ENCODE measurements at regions not wholly inside any gene's neighbourhood (a gene's known extent, or its start where the extent isn't known, plus 50 kb on each side); places are given as distances from the start of the nearest gene placed in this dataset.

DNA sequence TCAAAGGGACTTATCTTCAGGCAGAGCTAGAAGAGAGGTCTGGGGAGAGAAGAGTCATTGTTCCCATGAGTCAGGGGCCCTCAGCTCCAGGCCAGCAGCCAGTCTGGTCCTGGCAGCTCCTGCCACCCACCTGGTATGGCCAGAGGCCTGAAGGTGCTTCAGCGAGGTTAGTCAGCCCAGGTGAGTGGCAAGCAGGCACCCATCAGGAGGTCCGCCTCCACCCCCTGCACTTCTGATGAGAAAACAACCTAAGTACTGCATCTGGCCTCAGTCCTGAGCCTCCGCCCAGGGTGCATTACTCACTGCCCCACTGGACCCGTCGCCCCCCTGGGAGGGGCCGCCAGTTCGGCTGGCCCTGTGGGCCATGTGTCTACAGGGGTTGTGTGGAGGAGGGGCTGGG, 130.2 kb downstream of the INHBB start:
- no peak for DNase-seq (ENCODE audit: low spot score in 2 of 2)
- H3K4me3 ChIP-seq: no peak overlapping the region
- no peaks in the 10 kb centered on the region for H3K36me3 ChIP-seq
- peaks cover 13 to 25% of the 10 kb centered on the region in 2 donors for H3K4me1 ChIP-seq
- H3K9me3 ChIP-seq: no peaks in the 10 kb centered on the region
- no peak overlapping the region for H3K27ac ChIP-seq
- intact Hi-C loops (cut with DNase I): loop anchor here (10.0 kb wide), 1 partner anchor 1111 kb away; the partner anchor contains the start of genes C2orf76 and DBI
- no peaks in the 10 kb centered on the region for H3K27me3 ChIP-seq
- TF ChIP-seq, protein P1, sequence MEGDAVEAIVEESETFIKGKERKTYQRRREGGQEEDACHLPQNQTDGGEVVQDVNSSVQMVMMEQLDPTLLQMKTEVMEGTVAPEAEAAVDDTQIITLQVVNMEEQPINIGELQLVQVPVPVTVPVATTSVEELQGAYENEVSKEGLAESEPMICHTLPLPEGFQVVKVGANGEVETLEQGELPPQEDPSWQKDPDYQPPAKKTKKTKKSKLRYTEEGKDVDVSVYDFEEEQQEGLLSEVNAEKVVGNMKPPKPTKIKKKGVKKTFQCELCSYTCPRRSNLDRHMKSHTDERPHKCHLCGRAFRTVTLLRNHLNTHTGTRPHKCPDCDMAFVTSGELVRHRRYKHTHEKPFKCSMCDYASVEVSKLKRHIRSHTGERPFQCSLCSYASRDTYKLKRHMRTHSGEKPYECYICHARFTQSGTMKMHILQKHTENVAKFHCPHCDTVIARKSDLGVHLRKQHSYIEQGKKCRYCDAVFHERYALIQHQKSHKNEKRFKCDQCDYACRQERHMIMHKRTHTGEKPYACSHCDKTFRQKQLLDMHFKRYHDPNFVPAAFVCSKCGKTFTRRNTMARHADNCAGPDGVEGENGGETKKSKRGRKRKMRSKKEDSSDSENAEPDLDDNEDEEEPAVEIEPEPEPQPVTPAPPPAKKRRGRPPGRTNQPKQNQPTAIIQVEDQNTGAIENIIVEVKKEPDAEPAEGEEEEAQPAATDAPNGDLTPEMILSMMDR (IDR thresholded peaks at IDR 0.05): no peak

- intact Hi-C loops (cut with DNase I): loop anchor here (10.0 kb wide), 1 partner anchor 1112 kb away; the partner anchor contains the start of genes C2orf76 and DBI
- TF ChIP-seq, protein P1 (IDR thresholded peaks at IDR 0.05): no peak
- Histone ChIP-seq H3K9me3 (no peaks in the 10 kb centered on the region), H3K27me3 (no peaks in the 10 kb centered on the region), H3K27ac (no peak overlapping the region), H3K4me1 (peaks cover 11 to 21% of the 10 kb centered on the region in 2 donors), H3K4me3 (no peak overlapping the region), H3K36me3 (no peaks in the 10 kb centered on the region)
- DNase-seq (ENCODE audit: low spot score in 2 of 2): no peak
These were observed 131.3 kb downstream of the INHBB start for GRCh38 chr2:120477198-120477597.

GRCh38 chr2:120477831-120478481, 132.0 kb downstream of the INHBB start:
- TF ChIP-seq, protein P1 (IDR thresholded peaks at IDR 0.05): no peak
- Histone ChIP-seq H3K27me3 (no peaks in the 10 kb centered on the region), H3K27ac (no peak overlapping the region), H3K4me3 (no peak overlapping the region), H3K9me3 (no peaks in the 10 kb centered on the region), H3K4me1 (peaks cover 9 to 21% of the 10 kb centered on the region in 2 donors), H3K36me3 (no peaks in the 10 kb centered on the region)
- intact Hi-C loops (cut with DNase I): loop anchor here (10.0 kb wide), 1 partner anchor 1113 kb away; the partner anchor contains the start of genes C2orf76 and DBI
- no peak for DNase-seq (ENCODE audit: low spot score in 2 of 2)

DNA sequence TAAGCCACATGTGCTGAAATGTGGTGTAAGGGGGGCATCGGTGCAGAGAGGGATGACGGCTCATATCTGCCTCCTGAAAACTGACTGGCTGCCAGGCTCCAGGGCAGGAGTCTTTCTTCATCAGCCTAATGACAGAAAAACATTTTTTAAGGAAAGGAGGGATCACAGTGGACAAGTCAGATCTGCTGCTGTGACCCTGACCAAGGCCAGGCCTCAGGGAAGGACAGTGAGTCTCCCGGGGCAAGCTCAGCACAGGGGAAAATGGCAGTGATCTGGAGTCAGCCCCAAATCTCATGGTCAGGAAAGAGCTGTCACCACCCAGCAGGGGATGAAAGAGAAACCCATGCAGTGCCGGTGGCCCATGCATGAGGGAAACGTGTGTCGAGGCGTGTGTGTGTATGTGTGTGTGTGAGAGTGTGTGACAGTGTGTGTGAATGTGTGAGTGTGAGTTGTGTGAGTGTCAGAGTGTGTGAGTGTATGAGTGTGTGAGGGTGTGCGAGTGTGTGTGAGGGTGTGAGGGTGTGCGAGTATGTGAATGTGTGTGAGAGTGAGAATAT, 134.5 kb downstream of the INHBB start:
- H3K4me3 ChIP-seq: no peak overlapping the region
- intact Hi-C loops (cut with DNase I): no loop called here
- no peaks in the 10 kb centered on the region for H3K27me3 ChIP-seq
- H3K9me3 ChIP-seq: no peaks in the 10 kb centered on the region
- no peak for DNase-seq (ENCODE audit: low spot score in 2 of 2)
- TF ChIP-seq, protein P1 (IDR thresholded peaks at IDR 0.05): no peak
- peaks cover 0 to 4% of the 10 kb centered on the region in 2 donors for H3K4me1 ChIP-seq
- H3K36me3 ChIP-seq: no peaks in the 10 kb centered on the region
- no peak overlapping the region for H3K27ac ChIP-seq

DNA sequence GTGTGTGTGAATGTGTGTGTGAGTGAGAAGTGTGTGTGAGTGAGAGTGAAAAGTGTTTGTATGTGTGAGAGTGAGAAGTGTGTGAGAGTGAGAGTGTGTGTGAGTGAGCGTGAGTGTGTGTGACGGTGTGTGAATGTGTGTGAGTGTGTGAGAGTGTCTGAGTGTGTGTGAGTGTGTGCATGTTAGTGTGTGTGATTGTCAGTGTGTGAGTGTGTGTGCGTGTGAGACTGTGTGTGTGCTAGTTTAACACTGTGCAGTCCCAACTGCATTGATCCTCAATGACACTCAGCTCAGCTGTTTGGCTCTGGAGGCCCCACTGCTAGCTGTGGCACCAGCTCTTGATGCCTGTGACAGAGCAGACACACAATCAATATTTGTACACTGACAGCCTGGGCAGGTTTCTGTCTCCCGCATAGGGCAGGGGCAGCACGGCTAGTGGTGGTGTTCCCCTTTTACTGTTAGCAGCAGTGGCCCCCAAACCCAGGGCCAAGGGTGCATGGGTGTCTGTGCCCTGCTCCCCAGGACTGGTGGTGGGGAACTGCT, 135.0 kb downstream of the INHBB start:
- TF ChIP-seq, protein P1 (IDR thresholded peaks at IDR 0.05): no peak
- Histone ChIP-seq H3K4me1 (peaks cover 0 to 2% of the 10 kb centered on the region in 2 donors), H3K4me3 (no peak overlapping the region), H3K27ac (no peak overlapping the region), H3K36me3 (no peaks in the 10 kb centered on the region), H3K27me3 (no peaks in the 10 kb centered on the region), H3K9me3 (no peaks in the 10 kb centered on the region)
- intact Hi-C loops (cut with DNase I): no loop called here
- DNase-seq (ENCODE audit: low spot score in 2 of 2): no peak

Data from ascending aorta (tissue), 2 donors.